ENCODE measurements at regions not wholly inside any gene's neighbourhood (a gene's known extent, or its start where the extent isn't known, plus 50 kb on each side); places are given as distances from the start of the nearest gene placed in this dataset.
"Not testable (repeated sequence)": the region's sequence is repeated elsewhere in the genome, so short reads cannot be mapped to it uniquely, and the experiment has no call there.

- DNase-seq (ENCODE audit: low read depth in 2 of 2): no peak
Measured at GRCh38 chr9:24652181-24652580, 106.5 kb upstream of the IZUMO3 start.

GRCh38 chr9:24628809-24629208 lies 83.1 kb upstream of the IZUMO3 start:
- DNase-seq (ENCODE audit: low read depth in 2 of 2): not testable (repeated sequence)

- DNase-seq (ENCODE audit: low read depth in 2 of 2): no peak
Measured at GRCh38 chr9:24625097-24625496, 79.4 kb upstream of the IZUMO3 start.

- DNase-seq (ENCODE audit: low read depth in 2 of 2): peak in 1 of 2 experiments; percentile 44
Measured at GRCh38 chr9:24624481-24624880, 78.8 kb upstream of the IZUMO3 start.

- peak in 1 of 2 experiments; percentile 64 for DNase-seq (ENCODE audit: low read depth in 2 of 2)
Measured at GRCh38 chr9:24620741-24621140, 75.0 kb upstream of the IZUMO3 start.

GRCh38 chr9:24616863-24617262 lies 71.2 kb upstream of the IZUMO3 start:
- no peak for DNase-seq (ENCODE audit: low read depth in 2 of 2)

- no peak for DNase-seq (ENCODE audit: low read depth in 2 of 2)
Measured at GRCh38 chr9:24614070-24614469, 68.4 kb upstream of the IZUMO3 start.

GRCh38 chr9:24608599-24608998 lies 62.9 kb upstream of the IZUMO3 start:
- DNase-seq (ENCODE audit: low read depth in 2 of 2): no peak

- no peak for DNase-seq (ENCODE audit: low read depth in 2 of 2)
Measured at GRCh38 chr9:24602693-24603352, 57.1 kb upstream of the IZUMO3 start.
